ENCODE measurements at regions not wholly inside any gene's neighbourhood (a gene's known extent, or its start where the extent isn't known, plus 50 kb on each side); places are given as distances from the start of the nearest gene placed in this dataset.

DNA sequence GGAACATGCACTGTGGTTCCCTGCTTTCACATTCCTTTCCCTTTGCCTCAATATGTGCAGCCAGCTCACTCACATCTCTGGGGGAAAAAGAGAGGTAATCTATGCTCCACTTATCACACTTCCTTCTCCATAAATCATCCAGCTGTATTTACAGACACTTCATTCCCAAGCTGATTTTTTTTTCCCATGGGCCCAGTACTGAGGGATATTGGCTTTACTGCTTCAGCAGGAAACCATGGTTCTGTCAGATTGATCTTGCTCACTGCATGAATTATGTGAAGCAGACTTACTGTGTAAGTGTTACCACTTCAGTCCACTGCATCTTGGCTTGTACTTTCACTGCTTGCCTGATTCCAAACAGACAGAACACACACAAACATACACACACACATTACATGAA, 555.6 kb downstream of the CCER1 start:
- no peak for TF ChIP-seq CTCF (IDR thresholded peaks at IDR 0.05)
- no peak for TF ChIP-seq POLR2AphosphoS5 (IDR thresholded peaks at IDR 0.05)
- no peak for TF ChIP-seq EP300 (IDR thresholded peaks at IDR 0.05)
- no peak for TF ChIP-seq POLR2A (IDR thresholded peaks at IDR 0.05)

Measured in stomach (tissue), 4 donors.